ENCODE measurements at regions not wholly inside any gene's neighbourhood (a gene's known extent, or its start where the extent isn't known, plus 50 kb on each side); places are given as distances from the start of the nearest gene placed in this dataset.
A peak's percentile ranks its signal among the peaks of the same experiment; 100 is the strongest.
"Not testable (repeated sequence)": the region's sequence is repeated elsewhere in the genome, so short reads cannot be mapped to it uniquely, and the experiment has no call there.

- ChIA-PET CTCF (interaction anchor here (1.4 kb wide), 1 partner anchor 66 kb away, joined by 4 read pairs; no protein-coding TSS in a partner anchor), POLR2A (no interaction called here)
- Mint-ChIP-seq H3K27ac (ENCODE audit: low read depth, unreplicated experiment) (peak overlapping the region; percentile 24), H3K9me3 (ENCODE audit: unreplicated experiment) (peaks cover 9% of the 10 kb centered on the region), H3K4me1 (ENCODE audit: insufficient read depth, unreplicated experiment) (peaks cover 27% of the 10 kb centered on the region), H3K4me3 (ENCODE audit: unreplicated experiment) (no peak overlapping the region), H3K27me3 (ENCODE audit: insufficient read depth, unreplicated experiment) (no peaks in the 10 kb centered on the region), H3K36me3 (ENCODE audit: insufficient read depth, unreplicated experiment) (peaks cover 5% of the 10 kb centered on the region)
- DNase-seq (ENCODE audit: unreplicated experiment): peak; percentile 21
- no TSS peak for BruUV-seq (replicated peaks)
- no peak for TF ChIP-seq CTCF (IDR thresholded peaks at IDR 0.05; ENCODE audit: unreplicated experiment)
- intact Hi-C loops (cut with micrococcal nuclease): no loop called here
Observed at GRCh38 chr2:224217962-224218347, 178.9 kb upstream of the SERPINE2 start.

GRCh38 chr2:224217233-224217961 lies 178.3 kb upstream of the SERPINE2 start:
- no peak for DNase-seq (ENCODE audit: unreplicated experiment)
- ChIA-PET CTCF (interaction anchor here (0.6 to 1.4 kb wide), 2 partner anchors 66 to 160 kb away, joined by 3 to 4 read pairs; no protein-coding TSS in a partner anchor), POLR2A (no interaction called here)
- TF ChIP-seq CTCF (IDR thresholded peaks at IDR 0.05; ENCODE audit: unreplicated experiment): no peak
- Mint-ChIP-seq H3K9me3 (ENCODE audit: unreplicated experiment) (peaks cover 9% of the 10 kb centered on the region), H3K36me3 (ENCODE audit: insufficient read depth, unreplicated experiment) (peaks cover 5% of the 10 kb centered on the region), H3K27me3 (ENCODE audit: insufficient read depth, unreplicated experiment) (no peaks in the 10 kb centered on the region), H3K27ac (ENCODE audit: low read depth, unreplicated experiment) (no peak overlapping the region), H3K4me1 (ENCODE audit: insufficient read depth, unreplicated experiment) (peaks cover 22% of the 10 kb centered on the region), H3K4me3 (ENCODE audit: unreplicated experiment) (no peak overlapping the region)
- intact Hi-C loops (cut with micrococcal nuclease): no loop called here
- BruUV-seq (replicated peaks): no TSS peak

- H3K4me1 Mint-ChIP-seq (ENCODE audit: insufficient read depth, unreplicated experiment); H3K9me3 Mint-ChIP-seq (ENCODE audit: unreplicated experiment); BruUV-seq (replicated peaks); CTCF ChIA-PET; H3K27ac Mint-ChIP-seq (ENCODE audit: low read depth, unreplicated experiment); H3K36me3 Mint-ChIP-seq (ENCODE audit: insufficient read depth, unreplicated experiment); H3K4me3 Mint-ChIP-seq (ENCODE audit: unreplicated experiment); POLR2A ChIA-PET; intact Hi-C loops (cut with micrococcal nuclease); DNase-seq (ENCODE audit: unreplicated experiment); H3K27me3 Mint-ChIP-seq (ENCODE audit: insufficient read depth, unreplicated experiment): not testable (repeated sequence)
Observed at GRCh38 chr2:224215611-224216010, 176.5 kb upstream of the SERPINE2 start.

- no peak for DNase-seq (ENCODE audit: unreplicated experiment)
- Mint-ChIP-seq H3K4me3 (ENCODE audit: unreplicated experiment) (no peak overlapping the region), H3K4me1 (ENCODE audit: insufficient read depth, unreplicated experiment) (no peaks in the 10 kb centered on the region), H3K27me3 (ENCODE audit: insufficient read depth, unreplicated experiment) (no peaks in the 10 kb centered on the region), H3K27ac (ENCODE audit: low read depth, unreplicated experiment) (no peak overlapping the region), H3K36me3 (ENCODE audit: insufficient read depth, unreplicated experiment) (peaks cover 5% of the 10 kb centered on the region), H3K9me3 (ENCODE audit: unreplicated experiment) (peaks cover 8% of the 10 kb centered on the region)
- no TSS peak for BruUV-seq (replicated peaks)
- POLR2A ChIA-PET: no interaction called here
- CTCF ChIA-PET: no interaction called here
- intact Hi-C loops (cut with micrococcal nuclease): no loop called here
- TF ChIP-seq CTCF (IDR thresholded peaks at IDR 0.05; ENCODE audit: unreplicated experiment): no peak
Observed at GRCh38 chr2:224213396-224213795, 174.3 kb upstream of the SERPINE2 start.
